H9 (cell line): ENCODE measurements at regions not wholly inside any gene's neighbourhood (a gene's known extent, or its start where the extent isn't known, plus 50 kb on each side); places are given as distances from the start of the nearest gene placed in this dataset.

Experiments
- DNase-seq: peaks from one replicate; pipeline ENCODE4 v3.0.0-alpha.2; 2017
- H2AFZ ChIP-seq: one replicate; pipeline ENCODE4 v1.6.1; 2013; ENCODE audit warnings: mild to moderate bottlenecking, low read length, control low read depth, moderate library complexity
- H2AK5ac ChIP-seq: 2 replicates; pipeline ENCODE4 v1.6.1; 2013; ENCODE audit warnings: low read length, control low read depth, mixed read lengths; ENCODE audit not compliant: insufficient read length
- H2BK120ac ChIP-seq: one replicate; pipeline ENCODE4 v1.6.1; 2013; ENCODE audit warnings: low read depth, mild to moderate bottlenecking, low read length, control low read depth, inconsistent platforms; ENCODE audit not compliant: poor library complexity, severe bottlenecking
- H2BK12ac ChIP-seq: 2 replicates; pipeline ENCODE4 v1.6.1; 2013; ENCODE audit warnings: low read length, control low read depth, mixed read lengths, low read depth; ENCODE audit not compliant: insufficient read length
- H2BK15ac ChIP-seq: 2 replicates; pipeline ENCODE4 v1.6.1; 2013; ENCODE audit warnings: low read depth, low read length, control low read depth
- H2BK20ac ChIP-seq: one replicate; pipeline ENCODE4 v1.6.1; 2013; ENCODE audit warnings: low read depth, mild to moderate bottlenecking, low read length, control low read depth, inconsistent platforms; ENCODE audit not compliant: poor library complexity, severe bottlenecking
- H2BK5ac ChIP-seq: 2 replicates; pipeline ENCODE4 v1.6.1; 2013; ENCODE audit warnings: low read length, control low read depth, mixed read lengths; ENCODE audit not compliant: insufficient read length
- H3K14ac ChIP-seq: 2 replicates; pipeline ENCODE4 v1.6.1; 2013; ENCODE audit warnings: low read length, control low read depth; ENCODE audit not compliant: insufficient read depth
- H3K18ac ChIP-seq: 2 replicates; pipeline ENCODE4 v1.6.1; 2013; ENCODE audit warnings: low read depth, mild to moderate bottlenecking, mixed read lengths, low read length, control low read depth; ENCODE audit not compliant: insufficient read length
- H3K23ac ChIP-seq: 2 replicates; pipeline ENCODE4 v1.6.1; 2013; ENCODE audit warnings: low read length, control low read depth, mixed read lengths, low read depth; ENCODE audit not compliant: insufficient read length
- H3K23me2 ChIP-seq: 2 replicates; pipeline ENCODE4 v1.6.1; 2013; ENCODE audit warnings: low read depth, mild to moderate bottlenecking, mixed read lengths, low read length, control low read depth; ENCODE audit not compliant: insufficient read length, poor library complexity, severe bottlenecking
- H3K27ac ChIP-seq: 2 replicates; pipeline ENCODE4 v1.5.1; 2013; ENCODE audit warnings: low read length, control low read depth, mixed read lengths, low read depth; ENCODE audit not compliant: insufficient read length
- H3K27me3 ChIP-seq: 2 replicates; pipeline ENCODE4 v1.6.1; 2013; ENCODE audit warnings: low read length, control low read depth, inconsistent platforms; ENCODE audit not compliant: insufficient read depth
- H3K4ac ChIP-seq: 2 replicates; pipeline ENCODE4 v1.6.1; 2013; ENCODE audit warnings: low read depth, mild to moderate bottlenecking, control low read depth, inconsistent platforms, low read length, moderate library complexity
- H3K4me1 ChIP-seq: 2 replicates; pipeline ENCODE4 v1.6.1; 2013; ENCODE audit warnings: low read length, control low read depth, inconsistent platforms; ENCODE audit not compliant: insufficient read depth
- H3K4me2 ChIP-seq: 2 replicates; pipeline ENCODE4 v1.6.1; 2013; ENCODE audit warnings: low read length, control low read depth, mixed read lengths; ENCODE audit not compliant: insufficient read length, insufficient read depth
- H3K56ac ChIP-seq: 2 replicates; pipeline ENCODE4 v1.6.1; 2013; ENCODE audit warnings: low read depth, mild to moderate bottlenecking, mixed read lengths, low read length, control low read depth; ENCODE audit not compliant: insufficient read length
- H3K79me1 ChIP-seq: 2 replicates; pipeline ENCODE4 v1.6.1; 2013; ENCODE audit warnings: low read depth, mild to moderate bottlenecking, moderate library complexity, low read length, control low read depth, inconsistent platforms; ENCODE audit not compliant: insufficient read depth, poor library complexity, severe bottlenecking
- H3K79me2 ChIP-seq: 2 replicates; pipeline ENCODE4 v1.6.1; 2013; ENCODE audit warnings: low read length, control low read depth, inconsistent platforms; ENCODE audit not compliant: insufficient read depth
- H3K9ac ChIP-seq: 2 replicates; pipeline ENCODE4 v1.6.1; 2013; ENCODE audit warnings: low read length, control low read depth, mixed read lengths; ENCODE audit not compliant: insufficient read length; ENCODE audit errors: extremely low read depth
- H3K9me3 ChIP-seq: one replicate; pipeline ENCODE4 v1.6.1; 2013; ENCODE audit warnings: low read depth, low read length, inconsistent platforms; ENCODE audit not compliant: control insufficient read depth
- H3T11ph ChIP-seq: one replicate; pipeline ENCODE4 v1.6.1; 2013; ENCODE audit warnings: mild to moderate bottlenecking, low read length, control low read depth, inconsistent platforms
- H4K20me1 ChIP-seq: one replicate; pipeline ENCODE4 v1.6.1; 2013; ENCODE audit not compliant: control insufficient read depth, insufficient read length, insufficient read depth
- H4K5ac ChIP-seq: 2 replicates; pipeline ENCODE4 v1.6.1; 2013; ENCODE audit warnings: low read depth, mild to moderate bottlenecking, mixed read lengths, low read length, control low read depth; ENCODE audit not compliant: insufficient read length
- H4K8ac ChIP-seq: replicated peaks from 2 replicates; pipeline ENCODE4 v1.6.1; 2013; ENCODE audit warnings: low read length, control low read depth, mixed read lengths, low read depth; ENCODE audit not compliant: insufficient read length
- H4K91ac ChIP-seq: 2 replicates; pipeline ENCODE4 v1.6.1; 2013; ENCODE audit warnings: low read depth, mild to moderate bottlenecking, moderate library complexity, mixed read lengths, low read length, control low read depth; ENCODE audit not compliant: insufficient read length
- H3K27ac Mint-ChIP-seq, 3 experiments: 2 replicates in 2 of 3; 3 replicates in 1 of 3; pipeline ENCODE4 v1.8.0; 2020 to 2021; ENCODE audit warnings: mixed read lengths in 3 of 3, mild to moderate bottlenecking in 1 of 3, moderate library complexity in 1 of 3
- H3K27me3 Mint-ChIP-seq: 2 replicates; pipeline ENCODE4 v1.8.0; 2021; ENCODE audit warnings: low read depth, mild to moderate bottlenecking, moderate library complexity, mixed read lengths
- H3K36me3 Mint-ChIP-seq, 3 experiments: 2 replicates in 2 of 3; 3 replicates in 1 of 3; pipeline ENCODE4 v1.8.0; 2020 to 2021; ENCODE audit warnings: low read depth in 3 of 3, mixed read lengths in 3 of 3; ENCODE audit not compliant: insufficient read depth in 1 of 3
- H3K4me1 Mint-ChIP-seq, 2 experiments: 2 replicates each; pipeline ENCODE4 v1.8.0; 2020; ENCODE audit warnings: mixed read lengths in 2 of 2
- H3K4me3 Mint-ChIP-seq, 2 experiments: 2 replicates in 1 of 2; 3 replicates in 1 of 2; pipeline ENCODE4 v1.8.0; 2020 to 2021; ENCODE audit warnings: mild to moderate bottlenecking in 2 of 2, mixed read lengths in 2 of 2, moderate library complexity in 1 of 2
- H3K9me3 Mint-ChIP-seq, 2 experiments: 2 replicates in 1 of 2; 3 replicates in 1 of 2; pipeline ENCODE4 v1.8.0; 2020; ENCODE audit warnings: mild to moderate bottlenecking in 2 of 2, mixed read lengths in 2 of 2, moderate library complexity in 1 of 2
- CTCF ChIP-seq: fragments of 200-600 bp; sonication (generic); conservative IDR thresholded peaks from 3 replicates; pipeline ENCODE4 v1.8.0; 2021; ENCODE audit warnings: antibody characterized with exemption, mild to moderate bottlenecking
- WGBS: extraction: QIAGEN DNeasy Blood & Tissue Kit; methylation state at CpG from one replicate; pipeline ENCODE4 v1.1.7; 2013; ENCODE audit warnings: missing lambda C conversion rate, low lambda C conversion rate, mixed read lengths; ENCODE audit not compliant: insufficient read length; ENCODE audit errors: extremely low coverage; 5-methylcytosine and 5-hydroxymethylcytosine counted together

- no peak overlapping the region for H2BK15ac ChIP-seq
- no peak overlapping the region for H3K27ac ChIP-seq
- H3K18ac ChIP-seq = no peak overlapping the region
- H3K9me3 ChIP-seq = no peaks in the 10 kb centered on the region
- no peak overlapping the region for H4K91ac ChIP-seq
- H2BK20ac ChIP-seq = no peak overlapping the region
- no peaks in the 10 kb centered on the region for H4K20me1 ChIP-seq
- WGBS = no CpG with 5 or more reads among the region's 1 CpG
- no peak overlapping the region for H3T11ph ChIP-seq
- no peak overlapping the region for H4K5ac ChIP-seq
- no peak overlapping the region for H4K8ac ChIP-seq
- H3K56ac ChIP-seq = no peak overlapping the region
- peaks cover 3% of the 10 kb centered on the region; the same call in 1 of the 2 replicates for H3K4me1 ChIP-seq
- H2AFZ ChIP-seq = no peak overlapping the region
- TF ChIP-seq CTCF = no peak
- H3K23ac ChIP-seq = no peak overlapping the region
- DNase-seq = no peak
- H2AK5ac ChIP-seq = no peak overlapping the region
- no peaks in the 10 kb centered on the region for H3K23me2 ChIP-seq
- no peak overlapping the region for H2BK5ac ChIP-seq
- no peak overlapping the region for H2BK12ac ChIP-seq
- H3K79me2 ChIP-seq = no peaks in the 10 kb centered on the region
- no peak overlapping the region for H3K27ac Mint-ChIP-seq
- H3K27me3 ChIP-seq = no peaks in the 10 kb centered on the region
- H3K4me3 Mint-ChIP-seq = no peak overlapping the region
- no peak overlapping the region for H3K4ac ChIP-seq
- H3K79me1 ChIP-seq = no peaks in the 10 kb centered on the region
- H3K4me2 ChIP-seq = no peak overlapping the region
- H3K36me3 Mint-ChIP-seq = no peaks in the 10 kb centered on the region; a peak in 1 of 7 replicates
- H3K9me3 Mint-ChIP-seq = no peaks in the 10 kb centered on the region
- H3K9ac ChIP-seq = no peak overlapping the region
- no peak overlapping the region for H3K14ac ChIP-seq
- H3K4me1 Mint-ChIP-seq = peaks cover 16 to 17% of the 10 kb centered on the region in 2 experiments
- no peak overlapping the region for H2BK120ac ChIP-seq
- H3K27me3 Mint-ChIP-seq = no peaks in the 10 kb centered on the region
These were observed 139.6 kb downstream of the SOCS6 start for GRCh38 chr18:70428439-70428838.
